ENCODE measurements at regions not wholly inside any gene's neighbourhood (a gene's known extent, or its start where the extent isn't known, plus 50 kb on each side); places are given as distances from the start of the nearest gene placed in this dataset.

DNA sequence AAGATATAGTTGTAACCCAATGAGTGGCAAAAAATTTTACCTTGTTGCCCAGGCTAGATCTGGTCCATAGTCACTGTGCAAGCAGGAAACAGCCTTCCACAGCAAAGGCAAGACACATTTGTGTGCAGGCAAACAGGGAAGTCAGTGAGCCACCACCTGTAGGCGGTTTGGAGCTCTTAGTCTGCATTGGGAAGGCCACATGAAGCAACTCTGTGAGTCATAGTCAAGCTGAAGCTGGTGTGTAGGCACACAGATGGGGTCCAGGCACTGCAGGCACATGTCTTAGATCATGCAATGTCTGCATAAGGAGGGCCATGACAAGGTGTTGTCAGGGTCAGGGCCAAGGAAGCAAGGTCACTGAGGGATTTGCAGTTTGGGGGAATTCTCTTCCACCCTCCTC lies 543.2 kb upstream of the EPHA7 start:
- no peak overlapping the region for H3K27ac ChIP-seq
- H3K4me1 ChIP-seq: no peaks in the 10 kb centered on the region
- H3K9me3 ChIP-seq: no peaks in the 10 kb centered on the region
- intact Hi-C loops (cut with DNase I; ENCODE audit: low total_unique reads): no loop called here
- TF ChIP-seq CTCF (IDR thresholded peaks at IDR 0.05): no peak
- H3K36me3 ChIP-seq: no peaks in the 10 kb centered on the region
- DNase-seq: no peak
- no peak overlapping the region for H3K4me3 ChIP-seq
- no peaks in the 10 kb centered on the region for H3K27me3 ChIP-seq

DNA sequence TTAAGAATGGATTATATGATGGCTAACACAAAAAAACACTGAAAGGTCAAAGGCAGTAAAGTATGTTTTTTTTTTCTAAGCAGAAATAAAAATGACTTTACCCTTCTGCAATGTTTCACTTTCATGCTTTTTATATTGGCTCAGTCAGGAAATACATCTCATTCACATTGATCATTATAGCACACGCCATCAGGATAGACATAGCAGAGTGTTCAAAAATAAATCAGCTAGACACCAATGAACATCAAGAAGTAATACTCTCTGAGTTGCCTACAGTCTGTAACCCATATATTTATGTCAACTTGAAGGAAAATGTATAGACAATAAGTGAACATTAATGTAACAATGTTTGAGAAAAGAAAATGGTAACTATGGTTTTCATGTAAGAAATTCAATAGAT lies 535.2 kb upstream of the EPHA7 start:
- no peak overlapping the region for H3K4me3 ChIP-seq
- intact Hi-C loops (cut with DNase I; ENCODE audit: low total_unique reads): no loop called here
- no peaks in the 10 kb centered on the region for H3K9me3 ChIP-seq
- H3K27ac ChIP-seq: no peak overlapping the region
- no peak for DNase-seq
- no peaks in the 10 kb centered on the region for H3K4me1 ChIP-seq
- H3K36me3 ChIP-seq: no peaks in the 10 kb centered on the region
- H3K27me3 ChIP-seq: no peaks in the 10 kb centered on the region
- TF ChIP-seq CTCF (IDR thresholded peaks at IDR 0.05): no peak

- no peaks in the 10 kb centered on the region for H3K4me1 ChIP-seq
- intact Hi-C loops (cut with DNase I; ENCODE audit: low total_unique reads): no loop called here
- no peak overlapping the region for H3K27ac ChIP-seq
- H3K36me3 ChIP-seq: no peaks in the 10 kb centered on the region
- no peaks in the 10 kb centered on the region for H3K9me3 ChIP-seq
- TF ChIP-seq CTCF (IDR thresholded peaks at IDR 0.05): no peak
- H3K4me3 ChIP-seq: no peak overlapping the region
- H3K27me3 ChIP-seq: no peaks in the 10 kb centered on the region
- no peak for DNase-seq
Observed at GRCh38 chr6:93943661-93944060, 524.3 kb upstream of the EPHA7 start.

DNA sequence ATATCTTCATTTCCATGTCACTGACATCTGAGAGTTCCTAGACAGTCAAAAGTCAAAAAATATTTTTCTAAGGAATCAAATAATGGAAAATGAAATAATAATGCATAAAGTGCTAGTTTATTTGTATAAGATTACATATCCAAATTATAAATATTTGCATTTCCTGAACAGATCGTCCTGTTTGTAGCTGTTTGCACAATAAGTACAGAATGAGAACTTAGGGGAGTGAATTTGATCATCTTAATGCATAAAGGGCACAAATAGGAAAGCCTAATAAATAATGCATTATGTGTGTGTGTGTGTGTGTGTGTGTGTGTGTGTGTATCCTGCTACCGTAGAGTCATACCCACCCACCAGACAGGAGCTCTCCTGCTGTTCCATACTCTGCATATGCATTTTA lies 521.0 kb upstream of the EPHA7 start:
- DNase-seq: no peak
- Histone ChIP-seq H3K36me3 (no peaks in the 10 kb centered on the region), H3K27me3 (no peaks in the 10 kb centered on the region), H3K27ac (no peak overlapping the region), H3K4me3 (no peak overlapping the region), H3K4me1 (no peaks in the 10 kb centered on the region), H3K9me3 (no peaks in the 10 kb centered on the region)
- intact Hi-C loops (cut with DNase I; ENCODE audit: low total_unique reads): no loop called here
- TF ChIP-seq CTCF (IDR thresholded peaks at IDR 0.05): no peak

DNA sequence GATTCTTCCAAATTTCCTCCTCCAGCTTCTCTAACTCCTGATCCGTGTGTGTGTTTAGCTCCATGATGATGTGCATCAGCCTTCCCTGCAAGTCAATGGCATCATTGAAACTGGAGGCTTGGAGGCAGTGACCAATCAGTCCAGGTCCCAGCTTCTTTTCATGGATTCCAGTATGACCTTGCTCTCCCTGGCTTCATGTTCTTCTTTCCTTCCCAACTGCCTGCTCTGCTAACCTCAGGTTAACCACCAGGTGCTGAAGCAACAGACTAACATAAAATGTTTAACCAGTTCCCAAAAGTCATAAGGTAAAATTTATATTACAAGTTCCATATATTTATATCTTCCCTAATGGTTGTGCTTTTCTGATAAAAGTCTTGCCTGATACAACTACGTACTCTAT lies 512.8 kb upstream of the EPHA7 start:
- Histone ChIP-seq H3K4me1 (no peaks in the 10 kb centered on the region), H3K36me3 (no peaks in the 10 kb centered on the region), H3K4me3 (no peak overlapping the region), H3K27me3 (no peaks in the 10 kb centered on the region), H3K27ac (no peak overlapping the region), H3K9me3 (no peaks in the 10 kb centered on the region)
- no peak for DNase-seq
- intact Hi-C loops (cut with DNase I; ENCODE audit: low total_unique reads): no loop called here
- TF ChIP-seq CTCF (IDR thresholded peaks at IDR 0.05): no peak

- Histone ChIP-seq H3K9me3 (no peaks in the 10 kb centered on the region), H3K27ac (no peak overlapping the region), H3K36me3 (no peaks in the 10 kb centered on the region), H3K4me3 (no peak overlapping the region), H3K4me1 (no peaks in the 10 kb centered on the region), H3K27me3 (no peaks in the 10 kb centered on the region)
- DNase-seq: no peak
- intact Hi-C loops (cut with DNase I; ENCODE audit: low total_unique reads): no loop called here
- no peak for TF ChIP-seq CTCF (IDR thresholded peaks at IDR 0.05)
Observed at GRCh38 chr6:93927731-93928130, 508.4 kb upstream of the EPHA7 start.
